ENCODE measurements at regions not wholly inside any gene's neighbourhood (a gene's known extent, or its start where the extent isn't known, plus 50 kb on each side); places are given as distances from the start of the nearest gene placed in this dataset.

DNA sequence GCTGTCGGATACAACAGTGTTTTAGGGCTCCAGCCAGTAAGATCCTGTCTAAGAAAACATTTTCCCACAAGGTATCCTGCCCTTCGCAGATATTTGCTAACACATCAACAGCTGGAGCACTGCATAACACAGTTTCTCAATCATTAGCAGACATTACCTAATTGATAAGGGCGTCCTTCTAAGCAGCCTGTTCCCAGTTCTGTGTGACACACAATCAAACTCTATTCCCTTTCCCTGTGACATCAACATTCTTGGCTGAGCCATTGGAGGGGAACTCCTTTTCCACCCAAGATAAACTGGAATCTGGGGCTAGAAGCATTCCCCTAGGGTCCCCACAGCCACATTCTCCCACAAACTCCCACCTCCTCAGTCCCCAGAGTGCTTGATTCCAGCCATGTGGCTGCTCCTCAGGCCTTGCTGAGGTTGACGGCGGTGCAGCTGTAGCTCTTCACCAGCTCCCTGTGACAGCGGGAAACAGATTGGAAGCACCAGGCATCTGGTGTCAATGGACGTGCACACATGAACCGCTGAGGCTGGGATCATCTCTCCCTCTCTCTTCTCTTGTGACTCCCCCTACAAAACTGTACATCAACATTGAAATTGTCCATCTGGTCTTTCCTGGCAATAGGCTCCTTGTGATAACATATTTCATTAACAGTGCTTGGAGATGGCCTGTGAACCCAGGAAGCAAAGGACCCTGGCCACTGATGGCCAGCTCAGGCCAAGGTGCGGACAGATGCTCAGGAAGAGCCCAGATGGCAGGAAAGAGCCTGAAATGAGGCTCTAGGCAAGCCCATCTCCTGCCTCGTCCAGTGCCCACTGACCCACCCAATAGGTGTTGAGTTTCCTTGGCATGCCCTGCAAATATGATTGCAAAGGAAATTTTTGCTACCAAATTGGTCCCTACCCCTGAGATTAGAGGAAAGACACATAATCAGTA is 131.1 kb upstream of the TBX20 start:
- Mint-ChIP-seq H3K9me3 (no peaks in the 10 kb centered on the region), H3K27me3 (ENCODE audit: insufficient read depth) (peaks cover 10% of the 10 kb centered on the region), H3K27ac (no peak overlapping the region), H3K36me3 (ENCODE audit: low read depth) (no peaks in the 10 kb centered on the region), H3K4me1 (ENCODE audit: low read depth) (no peaks in the 10 kb centered on the region), H3K4me3 (no peak overlapping the region)
- intact Hi-C loops (cut with micrococcal nuclease), result no loop called here
- no peak for DNase-seq (ENCODE audit: low spot score)

- no peaks in the 10 kb centered on the region for H3K4me1 Mint-ChIP-seq (ENCODE audit: low read depth)
- intact Hi-C loops (cut with micrococcal nuclease), result no loop called here
These were observed 126.9 kb upstream of the TBX20 start for GRCh38 chr7:35380739-35381224.

DNA sequence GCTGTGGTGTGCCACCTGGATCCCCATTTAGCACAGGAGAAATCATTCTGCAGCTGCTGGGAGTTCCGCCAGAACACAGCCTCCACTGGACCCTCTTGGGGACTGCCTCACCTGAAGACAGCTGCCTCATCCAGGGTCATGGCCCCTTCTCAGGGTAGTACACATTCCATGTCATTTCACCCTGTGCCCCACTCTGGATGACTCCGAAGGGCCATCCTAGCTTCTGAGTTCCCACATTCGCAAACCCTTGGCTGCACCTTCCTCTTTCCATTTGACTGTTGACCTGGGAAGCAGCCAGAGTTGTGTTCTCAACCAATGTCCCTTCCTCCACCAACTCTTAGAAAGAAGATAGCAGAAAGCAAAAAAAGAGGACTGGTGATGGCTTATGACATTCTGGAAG is 125.6 kb upstream of the TBX20 start:
- intact Hi-C loops (cut with micrococcal nuclease), result no loop called here
- Mint-ChIP-seq H3K36me3 (ENCODE audit: low read depth) (no peaks in the 10 kb centered on the region), H3K4me3 (no peak overlapping the region), H3K9me3 (no peaks in the 10 kb centered on the region), H3K27ac (no peak overlapping the region), H3K4me1 (ENCODE audit: low read depth) (no peaks in the 10 kb centered on the region), H3K27me3 (ENCODE audit: insufficient read depth) (peaks cover 6% of the 10 kb centered on the region)
- no peak for DNase-seq (ENCODE audit: low spot score)

More at GRCh38 chr7:35380739-35381224, 126.9 kb upstream of the TBX20 start:
- Mint-ChIP-seq H3K27ac (no peak overlapping the region), H3K27me3 (ENCODE audit: insufficient read depth) (peaks cover 13% of the 10 kb centered on the region), H3K9me3 (no peaks in the 10 kb centered on the region), H3K4me3 (no peak overlapping the region), H3K36me3 (ENCODE audit: low read depth) (no peaks in the 10 kb centered on the region)
- no peak for DNase-seq (ENCODE audit: low spot score)

- Mint-ChIP-seq H3K4me1 (ENCODE audit: low read depth) (no peaks in the 10 kb centered on the region), H3K9me3 (no peaks in the 10 kb centered on the region), H3K4me3 (no peak overlapping the region), H3K36me3 (ENCODE audit: low read depth) (no peaks in the 10 kb centered on the region), H3K27ac (no peak overlapping the region), H3K27me3 (ENCODE audit: insufficient read depth) (peaks cover 2% of the 10 kb centered on the region)
- intact Hi-C loops (cut with micrococcal nuclease), result no loop called here
- no peak for DNase-seq (ENCODE audit: low spot score)
These were observed 121.6 kb upstream of the TBX20 start for GRCh38 chr7:35375516-35375915.

DNA sequence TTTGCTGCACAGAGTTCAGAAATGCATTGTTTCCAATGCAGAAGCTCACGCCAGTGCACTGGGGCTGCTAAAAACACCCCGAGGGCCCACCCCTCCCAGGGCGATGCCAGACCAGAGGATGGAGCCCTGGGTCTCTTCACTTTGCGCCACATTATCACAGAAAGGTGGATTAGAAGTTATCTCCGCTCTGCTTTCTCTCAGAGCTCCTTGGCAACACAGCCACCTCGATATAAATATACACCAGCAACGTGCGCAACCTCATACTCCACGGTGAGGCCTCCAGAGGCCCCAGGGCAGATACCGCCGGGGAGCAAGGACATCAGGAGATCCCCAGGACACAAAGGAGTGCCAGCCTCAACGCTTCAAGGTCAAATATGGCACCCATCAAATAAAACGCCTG is 121.0 kb upstream of the TBX20 start:
- peaks cover 2% of the 10 kb centered on the region for H3K27me3 Mint-ChIP-seq (ENCODE audit: insufficient read depth)
- H3K27ac Mint-ChIP-seq, result no peak overlapping the region
- intact Hi-C loops (cut with micrococcal nuclease), result no loop called here
- H3K4me1 Mint-ChIP-seq (ENCODE audit: low read depth), result no peaks in the 10 kb centered on the region
- H3K4me3 Mint-ChIP-seq, result no peak overlapping the region
- no peaks in the 10 kb centered on the region for H3K36me3 Mint-ChIP-seq (ENCODE audit: low read depth)
- no peak for DNase-seq (ENCODE audit: low spot score)
- H3K9me3 Mint-ChIP-seq, result no peaks in the 10 kb centered on the region

DNA sequence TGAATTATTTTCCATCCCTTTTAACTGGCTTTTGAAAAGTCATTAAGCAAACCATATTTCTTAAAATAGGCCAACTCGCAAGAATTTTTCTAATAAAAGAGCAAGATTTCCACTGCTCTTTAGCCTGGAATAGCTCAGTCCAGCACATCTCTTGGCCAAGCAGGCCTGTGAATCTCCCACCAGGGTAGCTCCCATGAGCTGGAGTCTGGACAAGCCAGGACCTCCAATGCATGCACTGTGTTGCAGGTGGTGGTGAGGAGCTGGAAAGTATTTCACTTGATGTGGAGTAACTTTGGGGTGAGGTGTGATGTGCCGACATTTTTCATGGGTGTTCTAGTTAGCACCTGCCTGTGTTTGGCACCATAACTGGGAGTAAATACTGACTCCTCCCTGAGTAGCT is 117.3 kb upstream of the TBX20 start:
- H3K4me3 Mint-ChIP-seq, result no peak overlapping the region
- intact Hi-C loops (cut with micrococcal nuclease), result no loop called here
- no peaks in the 10 kb centered on the region for H3K4me1 Mint-ChIP-seq (ENCODE audit: low read depth)
- no peaks in the 10 kb centered on the region for H3K9me3 Mint-ChIP-seq
- no peak overlapping the region for H3K27ac Mint-ChIP-seq
- DNase-seq (ENCODE audit: low spot score), result no peak
- H3K36me3 Mint-ChIP-seq (ENCODE audit: low read depth), result no peaks in the 10 kb centered on the region
- H3K27me3 Mint-ChIP-seq (ENCODE audit: insufficient read depth), result no peaks in the 10 kb centered on the region

DNA sequence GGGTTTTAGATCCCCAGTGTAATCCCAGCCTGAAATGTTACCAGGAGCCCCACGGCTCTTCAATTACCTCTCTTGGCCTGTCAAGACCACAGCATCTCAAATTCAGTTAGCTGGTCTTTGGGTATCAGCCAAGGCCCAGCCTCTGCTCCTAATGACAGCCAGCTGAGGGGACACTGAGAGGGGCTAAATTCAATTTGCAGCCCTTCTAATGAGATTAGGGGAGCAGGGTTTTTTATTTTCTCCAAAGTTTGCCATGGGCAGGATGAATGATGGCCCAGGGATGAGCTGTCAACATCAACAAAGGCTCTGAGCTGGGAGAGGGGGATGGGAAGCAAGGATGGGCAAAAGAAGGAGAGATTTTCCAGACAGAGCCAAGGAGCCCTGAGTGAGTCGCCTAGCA is 116.8 kb upstream of the TBX20 start:
- Mint-ChIP-seq H3K9me3 (no peaks in the 10 kb centered on the region), H3K27ac (no peak overlapping the region), H3K4me3 (no peak overlapping the region), H3K36me3 (ENCODE audit: low read depth) (no peaks in the 10 kb centered on the region), H3K27me3 (ENCODE audit: insufficient read depth) (no peaks in the 10 kb centered on the region), H3K4me1 (ENCODE audit: low read depth) (no peaks in the 10 kb centered on the region)
- intact Hi-C loops (cut with micrococcal nuclease), result no loop called here
- DNase-seq (ENCODE audit: low spot score), result no peak

GRCh38 chr7:35366167-35367155 is 112.6 kb upstream of the TBX20 start:
- no peaks in the 10 kb centered on the region for H3K27me3 Mint-ChIP-seq (ENCODE audit: insufficient read depth)
- DNase-seq (ENCODE audit: low spot score), result no peak

GRCh38 chr7:35365523-35365922 is 111.6 kb upstream of the TBX20 start:
- H3K9me3 Mint-ChIP-seq, result no peaks in the 10 kb centered on the region
- H3K36me3 Mint-ChIP-seq (ENCODE audit: low read depth), result no peaks in the 10 kb centered on the region
- DNase-seq (ENCODE audit: low spot score), result no peak
- no peaks in the 10 kb centered on the region for H3K4me1 Mint-ChIP-seq (ENCODE audit: low read depth)
- peaks cover 2% of the 10 kb centered on the region for H3K27me3 Mint-ChIP-seq (ENCODE audit: insufficient read depth)
- intact Hi-C loops (cut with micrococcal nuclease), result no loop called here
- H3K4me3 Mint-ChIP-seq, result no peak overlapping the region
- H3K27ac Mint-ChIP-seq, result no peak overlapping the region

More at GRCh38 chr7:35366167-35367155, 112.6 kb upstream of the TBX20 start:
- Mint-ChIP-seq H3K9me3 (no peaks in the 10 kb centered on the region), H3K36me3 (ENCODE audit: low read depth) (no peaks in the 10 kb centered on the region), H3K4me1 (ENCODE audit: low read depth) (no peaks in the 10 kb centered on the region), H3K27ac (no peak overlapping the region), H3K4me3 (no peak overlapping the region)
- intact Hi-C loops (cut with micrococcal nuclease), result no loop called here

- no peak overlapping the region for H3K4me3 Mint-ChIP-seq
- no peaks in the 10 kb centered on the region for H3K36me3 Mint-ChIP-seq (ENCODE audit: low read depth)
- peaks cover 2% of the 10 kb centered on the region for H3K27me3 Mint-ChIP-seq (ENCODE audit: insufficient read depth)
- H3K4me1 Mint-ChIP-seq (ENCODE audit: low read depth), result no peaks in the 10 kb centered on the region
- intact Hi-C loops (cut with micrococcal nuclease), result no loop called here
- no peak overlapping the region for H3K27ac Mint-ChIP-seq
- H3K9me3 Mint-ChIP-seq, result no peaks in the 10 kb centered on the region
- no peak for DNase-seq (ENCODE audit: low spot score)
These were observed 108.4 kb upstream of the TBX20 start for GRCh38 chr7:35362341-35362740.

GRCh38 chr7:35359423-35359822 is 105.5 kb upstream of the TBX20 start:
- no peak for DNase-seq (ENCODE audit: low spot score)
- H3K9me3 Mint-ChIP-seq, result no peaks in the 10 kb centered on the region
- H3K4me1 Mint-ChIP-seq (ENCODE audit: low read depth), result no peaks in the 10 kb centered on the region
- no peak overlapping the region for H3K27ac Mint-ChIP-seq
- intact Hi-C loops (cut with micrococcal nuclease), result no loop called here
- H3K36me3 Mint-ChIP-seq (ENCODE audit: low read depth), result no peaks in the 10 kb centered on the region
- H3K4me3 Mint-ChIP-seq, result no peak overlapping the region
- H3K27me3 Mint-ChIP-seq (ENCODE audit: insufficient read depth), result peaks cover 2% of the 10 kb centered on the region

GRCh38 chr7:35356495-35356894 is 102.6 kb upstream of the TBX20 start:
- Mint-ChIP-seq H3K27me3 (ENCODE audit: insufficient read depth) (peaks cover 2% of the 10 kb centered on the region), H3K4me3 (no peak overlapping the region), H3K36me3 (ENCODE audit: low read depth) (no peaks in the 10 kb centered on the region), H3K27ac (no peak overlapping the region), H3K9me3 (no peaks in the 10 kb centered on the region), H3K4me1 (ENCODE audit: low read depth) (no peaks in the 10 kb centered on the region)
- no peak for DNase-seq (ENCODE audit: low spot score)
- intact Hi-C loops (cut with micrococcal nuclease), result no loop called here

DNA sequence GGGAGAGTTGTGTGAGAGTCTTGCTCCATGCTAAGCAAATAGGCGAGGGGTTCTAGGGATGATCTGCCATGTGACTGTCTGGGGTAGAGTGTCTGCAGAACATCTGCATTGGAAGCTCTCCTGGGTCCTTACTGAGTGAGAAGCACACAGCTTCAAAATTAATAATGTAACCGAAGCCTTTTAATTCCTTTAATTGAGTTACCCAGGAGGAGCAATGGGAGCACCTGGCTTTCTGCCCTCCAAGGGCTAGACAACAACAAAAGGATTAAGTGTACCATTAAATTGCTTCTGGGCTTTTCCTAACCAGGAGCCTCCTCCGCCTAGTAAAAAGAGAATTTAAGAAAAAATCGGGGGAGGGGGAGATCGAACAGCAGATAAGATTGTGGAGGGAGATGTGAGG is 102.0 kb upstream of the TBX20 start:
- Mint-ChIP-seq H3K27ac (no peak overlapping the region), H3K9me3 (no peaks in the 10 kb centered on the region), H3K4me3 (no peak overlapping the region), H3K27me3 (ENCODE audit: insufficient read depth) (peaks cover 1% of the 10 kb centered on the region), H3K4me1 (ENCODE audit: low read depth) (no peaks in the 10 kb centered on the region), H3K36me3 (ENCODE audit: low read depth) (no peaks in the 10 kb centered on the region)
- no peak for DNase-seq (ENCODE audit: low spot score)
- intact Hi-C loops (cut with micrococcal nuclease), result no loop called here
